CD8-positive, alpha-beta memory T cell (primary cell): ENCODE measurements at regions not wholly inside any gene's neighbourhood (a gene's known extent, or its start where the extent isn't known, plus 50 kb on each side); places are given as distances from the start of the nearest gene placed in this dataset.

Experiments
- CTCF ChIA-PET: fragments of 350-600 bp; sonication (Branson Sonifier 250); formaldehyde crosslinking; loops from one replicate; lab custom pipeline; 2021; ENCODE audit warnings: antibody characterized with exemption; lab: Charles Lee
- POLR2A ChIA-PET: fragments of 350-600 bp; sonication (Branson Sonifier 250); formaldehyde crosslinking; loops from one replicate; lab custom pipeline; 2021; ENCODE audit warnings: antibody characterized with exemption; lab: Charles Lee
- DNase-seq, 5 donors: peaks; one replicate each; pipeline versions ENCODE4 v3.0.0 to v3.0.0-alpha.2; 2020 to 2022; ENCODE audit warnings: mixed read lengths in 1 of 5
- H3K27ac ChIP-seq: one replicate; pipeline ENCODE4 v1.7.0; 2013; ENCODE audit warnings: low read depth, mild to moderate bottlenecking, low read length, moderate library complexity
- H3K27me3 ChIP-seq: 2 replicates; pipeline ENCODE4 v1.7.0; 2013; ENCODE audit warnings: low read length, mild to moderate bottlenecking; ENCODE audit not compliant: insufficient read depth, poor library complexity, severe bottlenecking
- H3K36me3 ChIP-seq: 2 replicates; pipeline ENCODE4 v1.7.0; 2013; ENCODE audit warnings: mild to moderate bottlenecking, low read length, moderate library complexity; ENCODE audit not compliant: insufficient read depth
- H3K4me1 ChIP-seq: 2 replicates; pipeline ENCODE4 v1.7.0; 2013; ENCODE audit warnings: mild to moderate bottlenecking, low read length, moderate library complexity; ENCODE audit not compliant: insufficient read depth
- H3K4me3 ChIP-seq: 2 replicates; pipeline ENCODE4 v1.7.0; 2013; ENCODE audit warnings: mild to moderate bottlenecking, low read length
- H3K9me3 ChIP-seq: 2 replicates; pipeline ENCODE4 v1.7.0; 2013; ENCODE audit warnings: mild to moderate bottlenecking, low read length
- H3K27ac Mint-ChIP-seq, 8 donors: one replicate each; pipeline ENCODE4 v1.8.0; 2020 to 2021; ENCODE audit warnings: mixed read lengths in 8 of 8, mild to moderate bottlenecking in 6 of 8, inconsistent platforms in 3 of 8, moderate library complexity in 3 of 8
- H3K27me3 Mint-ChIP-seq, 2 donors: one replicate each; pipeline ENCODE4 v1.8.0; 2020 to 2021; ENCODE audit warnings: mixed read lengths in 2 of 2, mild to moderate bottlenecking in 1 of 2, moderate library complexity in 1 of 2
- H3K36me3 Mint-ChIP-seq, 3 donors: one replicate each; pipeline ENCODE4 v1.8.0; 2020 to 2021; ENCODE audit warnings: mixed read lengths in 3 of 3, inconsistent platforms in 1 of 3, mild to moderate bottlenecking in 1 of 3
- H3K4me1 Mint-ChIP-seq, 3 donors: one replicate each; pipeline ENCODE4 v1.8.0; 2020 to 2021; ENCODE audit warnings: mixed read lengths in 3 of 3, inconsistent platforms in 1 of 3, mild to moderate bottlenecking in 1 of 3
- H3K4me3 Mint-ChIP-seq, 7 donors: one replicate each; pipeline ENCODE4 v1.8.0; 2020 to 2021; ENCODE audit warnings: mixed read lengths in 7 of 7, mild to moderate bottlenecking in 6 of 7, moderate library complexity in 4 of 7, inconsistent platforms in 2 of 7
- H3K9me3 Mint-ChIP-seq, 5 donors: one replicate each; pipeline ENCODE4 v1.8.0; 2020 to 2022; ENCODE audit warnings: mixed read lengths in 5 of 5, mild to moderate bottlenecking in 3 of 5, moderate library complexity in 2 of 5, inconsistent platforms in 1 of 5

- Mint-ChIP-seq H3K4me3 (no peak overlapping the region), H3K27ac (no peak overlapping the region), H3K36me3 (no peaks in the 10 kb centered on the region), H3K27me3 (no peaks in the 10 kb centered on the region), H3K9me3 (peaks cover 6 to 23% (median 12%) of the 10 kb centered on the region in 5 donors), H3K4me1 (no peaks in the 10 kb centered on the region)
- Histone ChIP-seq H3K9me3 (no peaks in the 10 kb centered on the region), H3K36me3 (no peaks in the 10 kb centered on the region), H3K27ac (no peak overlapping the region), H3K27me3 (no peaks in the 10 kb centered on the region), H3K4me1 (no peaks in the 10 kb centered on the region), H3K4me3 (no peak overlapping the region)
- ChIA-PET CTCF (no interaction called here), POLR2A (no interaction called here)
- DNase-seq: no peak
Observed at GRCh38 chr16:51431517-51432241, 280.6 kb upstream of the SALL1 start.

DNA sequence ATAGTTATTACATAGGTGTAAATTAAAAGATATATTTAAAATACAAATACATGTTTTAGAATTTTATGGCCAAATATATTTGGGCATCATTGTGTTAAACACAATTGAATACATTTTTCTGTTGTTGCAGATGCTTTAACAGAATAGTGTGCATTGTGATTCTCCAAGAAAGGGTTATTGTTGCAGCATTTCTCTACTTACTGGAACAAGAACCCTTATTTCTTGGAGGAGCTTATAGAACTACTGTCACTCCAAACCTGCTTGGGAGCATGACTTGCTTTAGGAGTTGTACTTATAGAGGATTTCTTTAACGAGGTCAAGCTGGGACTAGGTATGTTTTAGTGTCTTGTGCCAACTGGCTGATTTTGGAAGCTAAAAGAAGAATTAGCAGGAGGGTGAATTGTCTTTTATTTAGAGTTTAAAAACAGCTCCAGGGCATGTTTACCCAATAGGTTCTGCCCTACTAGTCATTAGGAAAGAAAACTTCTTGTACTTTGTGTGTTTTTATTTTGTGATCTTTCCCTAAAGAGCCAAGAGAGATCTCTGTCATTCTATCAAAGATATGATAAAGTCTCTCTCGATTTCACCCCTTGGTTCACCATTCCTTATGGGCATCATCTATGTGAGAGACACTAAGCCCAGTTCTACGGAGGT is 279.8 kb upstream of the SALL1 start:
- Histone ChIP-seq H3K9me3 (no peaks in the 10 kb centered on the region), H3K4me1 (no peaks in the 10 kb centered on the region), H3K27me3 (no peaks in the 10 kb centered on the region), H3K4me3 (no peak overlapping the region), H3K27ac (no peak overlapping the region), H3K36me3 (no peaks in the 10 kb centered on the region)
- CTCF ChIA-PET: no interaction called here
- H3K9me3 Mint-ChIP-seq: peaks cover 5 to 21% (median 12%) of the 10 kb centered on the region in 5 donors
- H3K4me1 Mint-ChIP-seq: no peaks in the 10 kb centered on the region
- POLR2A ChIA-PET: no interaction called here
- no peak overlapping the region for H3K27ac Mint-ChIP-seq
- no peak overlapping the region for H3K4me3 Mint-ChIP-seq
- DNase-seq: no peak
- H3K27me3 Mint-ChIP-seq: peaks cover 0 to 2% of the 10 kb centered on the region in 2 donors
- H3K36me3 Mint-ChIP-seq: no peaks in the 10 kb centered on the region

DNA sequence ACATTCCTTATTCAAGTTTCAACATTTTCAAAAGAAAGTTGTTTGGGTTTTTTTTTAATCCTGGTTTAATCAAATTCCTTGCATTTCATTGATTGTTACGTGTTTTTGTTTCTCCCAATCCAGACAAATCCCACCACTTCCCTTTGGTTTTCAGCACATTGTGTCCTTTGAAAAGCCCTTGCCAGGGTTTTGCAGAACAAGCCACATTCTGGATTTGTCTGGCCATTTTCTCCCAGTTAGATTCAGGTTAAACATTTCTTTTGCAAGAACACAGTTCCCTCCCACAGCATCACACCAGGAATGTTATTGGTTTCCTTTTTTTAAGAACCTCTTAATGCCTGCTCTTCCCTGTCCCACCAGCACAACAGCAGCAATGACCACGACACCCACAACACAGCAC is 278.0 kb upstream of the SALL1 start:
- peaks cover 2 to 23% (median 14%) of the 10 kb centered on the region in 5 donors for H3K9me3 Mint-ChIP-seq
- DNase-seq: no peak
- H3K27me3 Mint-ChIP-seq: peaks cover 0 to 2% of the 10 kb centered on the region in 2 donors
- no peak overlapping the region for H3K27ac Mint-ChIP-seq
- no peaks in the 10 kb centered on the region for H3K4me1 Mint-ChIP-seq
- H3K4me3 Mint-ChIP-seq: no peak overlapping the region
- H3K36me3 Mint-ChIP-seq: no peaks in the 10 kb centered on the region
- no peak overlapping the region for H3K4me3 ChIP-seq
- no peaks in the 10 kb centered on the region for H3K4me1 ChIP-seq
- POLR2A ChIA-PET: no interaction called here
- no peaks in the 10 kb centered on the region for H3K36me3 ChIP-seq
- H3K27ac ChIP-seq: no peak overlapping the region
- CTCF ChIA-PET: no interaction called here
- no peaks in the 10 kb centered on the region for H3K27me3 ChIP-seq
- H3K9me3 ChIP-seq: no peaks in the 10 kb centered on the region

- H3K27ac Mint-ChIP-seq: no peak overlapping the region
- ChIA-PET POLR2A (no interaction called here), CTCF (no interaction called here)
- Histone ChIP-seq H3K27me3 (no peaks in the 10 kb centered on the region), H3K9me3 (no peaks in the 10 kb centered on the region), H3K27ac (no peak overlapping the region), H3K36me3 (no peaks in the 10 kb centered on the region), H3K4me3 (no peak overlapping the region), H3K4me1 (no peaks in the 10 kb centered on the region)
- peaks cover 7 to 25% (median 13%) of the 10 kb centered on the region in 5 donors for H3K9me3 Mint-ChIP-seq
- no peak for DNase-seq
- H3K27me3 Mint-ChIP-seq: peaks cover 0 to 2% of the 10 kb centered on the region in 2 donors
- no peak overlapping the region for H3K4me3 Mint-ChIP-seq
- no peaks in the 10 kb centered on the region for H3K4me1 Mint-ChIP-seq
- no peaks in the 10 kb centered on the region for H3K36me3 Mint-ChIP-seq
Observed at GRCh38 chr16:51427085-51427484, 276.0 kb upstream of the SALL1 start.

GRCh38 chr16:51426276-51426675 is 275.2 kb upstream of the SALL1 start:
- H3K36me3 ChIP-seq: no peaks in the 10 kb centered on the region
- no peaks in the 10 kb centered on the region for H3K27me3 ChIP-seq
- no peak overlapping the region for H3K27ac Mint-ChIP-seq

GRCh38 chr16:51420247-51420646 is 269.2 kb upstream of the SALL1 start:
- H3K4me3 ChIP-seq: no peak overlapping the region
- Mint-ChIP-seq H3K4me3 (no peak overlapping the region), H3K4me1 (no peaks in the 10 kb centered on the region), H3K36me3 (no peaks in the 10 kb centered on the region), H3K27me3 (no peaks in the 10 kb centered on the region), H3K9me3 (peaks cover 0 to 15% (median 5%) of the 10 kb centered on the region in 5 donors), H3K27ac (no peak overlapping the region)
- H3K27ac ChIP-seq: no peak overlapping the region
- no peaks in the 10 kb centered on the region for H3K9me3 ChIP-seq
- H3K27me3 ChIP-seq: no peaks in the 10 kb centered on the region
- ChIA-PET POLR2A (no interaction called here), CTCF (no interaction called here)
- H3K36me3 ChIP-seq: no peaks in the 10 kb centered on the region
- no peak for DNase-seq
- no peaks in the 10 kb centered on the region for H3K4me1 ChIP-seq

More at GRCh38 chr16:51426276-51426675, 275.2 kb upstream of the SALL1 start:
- ChIA-PET CTCF (no interaction called here), POLR2A (no interaction called here)
- Histone ChIP-seq H3K4me3 (no peak overlapping the region), H3K27ac (no peak overlapping the region), H3K9me3 (no peaks in the 10 kb centered on the region), H3K4me1 (no peaks in the 10 kb centered on the region)
- Mint-ChIP-seq H3K4me1 (no peaks in the 10 kb centered on the region), H3K9me3 (peaks cover 8 to 24% (median 9%) of the 10 kb centered on the region in 5 donors), H3K27me3 (peaks cover 0 to 2% of the 10 kb centered on the region in 2 donors), H3K36me3 (no peaks in the 10 kb centered on the region), H3K4me3 (no peak overlapping the region)
- DNase-seq: no peak

DNA sequence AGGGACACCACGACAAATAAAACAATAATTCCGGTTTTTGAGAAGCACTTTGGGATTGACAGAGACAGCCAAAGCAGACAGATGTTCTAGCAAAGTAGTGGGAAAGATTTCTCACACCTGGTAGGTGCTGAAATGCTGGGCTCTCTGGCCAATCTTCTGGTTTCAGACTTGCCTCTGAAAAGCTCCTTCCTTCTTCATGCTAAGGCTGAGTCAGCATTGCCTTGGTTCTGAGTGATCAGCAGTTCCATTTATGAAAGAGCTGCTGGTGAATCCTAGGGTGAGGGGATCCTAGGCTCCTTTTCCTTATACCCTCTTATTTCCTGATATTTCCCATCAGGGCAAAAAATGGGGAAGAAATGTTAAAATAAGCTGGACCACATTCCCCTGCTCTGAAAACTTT is 268.7 kb upstream of the SALL1 start:
- Mint-ChIP-seq H3K27ac (no peak overlapping the region), H3K27me3 (no peaks in the 10 kb centered on the region), H3K4me1 (no peaks in the 10 kb centered on the region), H3K4me3 (no peak overlapping the region), H3K36me3 (no peaks in the 10 kb centered on the region), H3K9me3 (peaks cover 0 to 15% (median 5%) of the 10 kb centered on the region in 5 donors)
- CTCF ChIA-PET: no interaction called here
- Histone ChIP-seq H3K9me3 (no peaks in the 10 kb centered on the region), H3K4me3 (no peak overlapping the region), H3K27me3 (no peaks in the 10 kb centered on the region), H3K4me1 (no peaks in the 10 kb centered on the region), H3K36me3 (no peaks in the 10 kb centered on the region), H3K27ac (no peak overlapping the region)
- POLR2A ChIA-PET: no interaction called here
- DNase-seq: no peak

DNA sequence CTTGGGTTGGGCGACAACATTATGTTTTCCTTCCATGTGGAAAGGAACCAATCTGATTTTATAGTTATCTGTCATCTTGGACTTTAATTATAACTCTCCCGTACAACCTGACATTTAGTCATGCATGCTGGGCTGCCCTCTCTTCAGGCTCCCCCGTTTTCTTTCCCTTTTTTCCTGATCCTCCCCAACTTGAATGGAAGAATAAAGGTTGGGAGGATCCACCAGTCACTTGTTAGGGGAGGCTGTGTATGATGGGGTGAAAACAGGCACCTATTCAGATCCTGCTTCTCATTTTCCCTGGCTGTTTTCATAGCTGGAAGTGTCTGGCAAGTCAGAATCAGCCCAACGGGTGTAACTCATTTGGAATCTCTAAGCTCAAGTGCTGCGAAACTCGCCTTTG is 267.2 kb upstream of the SALL1 start:
- no peak for DNase-seq
- no peaks in the 10 kb centered on the region for H3K4me1 Mint-ChIP-seq
- H3K27ac Mint-ChIP-seq: no peak overlapping the region
- CTCF ChIA-PET: no interaction called here
- H3K27ac ChIP-seq: no peak overlapping the region
- no peaks in the 10 kb centered on the region for H3K27me3 ChIP-seq
- H3K9me3 Mint-ChIP-seq: peaks cover 0 to 15% (median 5%) of the 10 kb centered on the region in 5 donors
- POLR2A ChIA-PET: no interaction called here
- H3K9me3 ChIP-seq: no peaks in the 10 kb centered on the region
- no peaks in the 10 kb centered on the region for H3K4me1 ChIP-seq
- no peak overlapping the region for H3K4me3 Mint-ChIP-seq
- no peaks in the 10 kb centered on the region for H3K36me3 ChIP-seq
- H3K4me3 ChIP-seq: no peak overlapping the region
- H3K36me3 Mint-ChIP-seq: no peaks in the 10 kb centered on the region
- no peaks in the 10 kb centered on the region for H3K27me3 Mint-ChIP-seq
